NCI-H1930 (cell line): ENCODE measurements at regions not wholly inside any gene's neighbourhood (a gene's known extent, or its start where the extent isn't known, plus 50 kb on each side); places are given as distances from the start of the nearest gene placed in this dataset.
A peak's percentile ranks its signal among the peaks of the same experiment; 100 is the strongest.

Experiments
- DNase-seq, 2 experiments: peaks; one replicate each; lab custom pipeline; 2025; lab: John Stamatoyannopoulos, UW

GRCh38 chr4:23166919-23167318, 474.2 kb downstream of the GBA3 start:
- no peak for DNase-seq

- no peak for DNase-seq
Observed at GRCh38 chr4:23166407-23166806, 473.7 kb downstream of the GBA3 start.

- no peak for DNase-seq
Observed at GRCh38 chr4:23165669-23166068, 472.9 kb downstream of the GBA3 start.

- DNase-seq = no peak
Observed at GRCh38 chr4:23163647-23164436, 471.1 kb downstream of the GBA3 start.

- DNase-seq = no peak
Observed at GRCh38 chr4:23162275-23162674, 469.5 kb downstream of the GBA3 start.

GRCh38 chr4:23161787-23162186, 469.1 kb downstream of the GBA3 start:
- DNase-seq = no peak

GRCh38 chr4:23153076-23153475, 460.3 kb downstream of the GBA3 start:
- no peak for DNase-seq

- no peak for DNase-seq
Observed at GRCh38 chr4:23149815-23150214, 457.1 kb downstream of the GBA3 start.

- DNase-seq = no peak
Observed at GRCh38 chr4:23144707-23145106, 452.0 kb downstream of the GBA3 start.

- peak; percentile 6 to 30 for DNase-seq
Observed at GRCh38 chr4:23135792-23136645, 443.3 kb downstream of the GBA3 start.

- peak in 1 of 2 experiments; percentile 9 for DNase-seq
Observed at GRCh38 chr4:23134331-23134730, 441.6 kb downstream of the GBA3 start.

- DNase-seq = no peak
Observed at GRCh38 chr4:23130845-23131244, 438.1 kb downstream of the GBA3 start.

GRCh38 chr4:23125118-23125517, 432.4 kb downstream of the GBA3 start:
- no peak for DNase-seq

GRCh38 chr4:23122666-23123400, 430.1 kb downstream of the GBA3 start:
- no peak for DNase-seq

- DNase-seq = no peak
Observed at GRCh38 chr4:23120374-23120773, 427.6 kb downstream of the GBA3 start.

- DNase-seq = no peak
Observed at GRCh38 chr4:23117826-23118225, 425.1 kb downstream of the GBA3 start.

- DNase-seq = no peak
Observed at GRCh38 chr4:23114538-23114937, 421.8 kb downstream of the GBA3 start.

- no peak for DNase-seq
Observed at GRCh38 chr4:23113104-23113503, 420.4 kb downstream of the GBA3 start.

- no peak for DNase-seq
Observed at GRCh38 chr4:23106516-23106915, 413.8 kb downstream of the GBA3 start.

GRCh38 chr4:23105759-23106370, 413.1 kb downstream of the GBA3 start:
- no peak for DNase-seq

GRCh38 chr4:23097251-23097650, 404.5 kb downstream of the GBA3 start:
- DNase-seq = no peak

- no peak for DNase-seq
Observed at GRCh38 chr4:23091711-23092110, 399.0 kb downstream of the GBA3 start.
